Central memory CD8-positive, alpha-beta T cell (primary cell): ENCODE measurements at regions not wholly inside any gene's neighbourhood (a gene's known extent, or its start where the extent isn't known, plus 50 kb on each side); places are given as distances from the start of the nearest gene placed in this dataset.

ENCODE experiments used
- ATAC-seq: fragments of 150-1000 bp; cut with Tn5 transposase; replicated peaks from 2 replicates; pipeline ENCODE4 v1.10.0; 2022; ENCODE audit warnings: mild to moderate bottlenecking, moderate FRiP score, moderate number of reproducible peaks; ENCODE audit not compliant: poor library complexity, severe bottlenecking; ENCODE audit errors: extremely low read depth
- DNase-seq, 2 donors: peaks; one replicate each; pipeline ENCODE4 v3.0.0; 2021; ENCODE audit warnings: low spot score in 2 of 2
- H3K27ac Mint-ChIP-seq: one replicate; pipeline ENCODE4 v1.8.0; 2022; ENCODE audit warnings: low read depth, mild to moderate bottlenecking, moderate library complexity, mixed read lengths
- H3K27me3 Mint-ChIP-seq: one replicate; pipeline ENCODE4 v1.8.0; 2022; ENCODE audit warnings: mixed read lengths
- H3K36me3 Mint-ChIP-seq: one replicate; pipeline ENCODE4 v1.8.0; 2022; ENCODE audit warnings: mild to moderate bottlenecking, moderate library complexity, mixed read lengths; ENCODE audit not compliant: insufficient read depth
- H3K4me1 Mint-ChIP-seq: one replicate; pipeline ENCODE4 v1.8.0; 2022; ENCODE audit warnings: mixed read lengths
- H3K4me3 Mint-ChIP-seq: one replicate; pipeline ENCODE4 v1.8.0; 2022; ENCODE audit warnings: mild to moderate bottlenecking, moderate library complexity, mixed read lengths
- H3K9me3 Mint-ChIP-seq: one replicate; pipeline ENCODE4 v1.8.0; 2022; ENCODE audit warnings: mixed read lengths

DNA sequence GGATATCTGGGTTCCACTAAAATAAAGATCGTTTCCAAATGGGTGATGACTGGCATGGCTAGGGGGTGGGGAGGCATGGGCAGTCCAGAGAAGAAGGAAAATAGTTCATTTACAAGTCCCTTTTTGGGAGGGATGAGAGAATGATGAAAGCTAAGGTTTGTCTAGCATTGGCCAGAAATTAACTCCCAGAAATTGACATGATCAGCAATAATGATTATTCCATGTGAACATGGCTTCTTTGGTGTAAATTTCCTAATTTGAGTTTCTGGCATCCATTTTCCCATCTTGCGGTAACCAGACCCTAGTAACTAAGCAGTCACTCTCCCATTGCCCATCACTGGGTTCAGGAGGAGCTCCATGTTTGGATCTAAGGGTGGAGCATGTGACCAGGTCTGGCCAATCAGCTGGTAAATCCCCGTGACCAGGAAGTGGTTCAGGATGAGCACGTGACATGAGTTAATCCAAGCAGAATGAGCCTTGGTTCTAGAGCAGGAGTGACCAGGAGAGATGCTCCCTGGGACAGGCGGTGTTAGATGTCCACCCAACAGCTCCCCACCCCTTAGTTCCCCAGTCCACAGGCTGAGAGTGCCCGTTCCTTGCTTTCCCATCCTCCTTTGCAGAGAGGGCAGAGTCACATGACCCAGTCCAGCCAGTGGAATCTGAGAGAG is 512.7 kb downstream of the PREX1 start:
- H3K36me3 Mint-ChIP-seq, result no peaks in the 10 kb centered on the region
- ATAC-seq (no peak), DNase-seq (no peak)
- H3K4me3 Mint-ChIP-seq, result no peak overlapping the region
- H3K27me3 Mint-ChIP-seq, result peaks cover 69% of the 10 kb centered on the region
- no peaks in the 10 kb centered on the region for H3K4me1 Mint-ChIP-seq
- H3K9me3 Mint-ChIP-seq, result peaks cover 8% of the 10 kb centered on the region
- H3K27ac Mint-ChIP-seq, result no peak overlapping the region

DNA sequence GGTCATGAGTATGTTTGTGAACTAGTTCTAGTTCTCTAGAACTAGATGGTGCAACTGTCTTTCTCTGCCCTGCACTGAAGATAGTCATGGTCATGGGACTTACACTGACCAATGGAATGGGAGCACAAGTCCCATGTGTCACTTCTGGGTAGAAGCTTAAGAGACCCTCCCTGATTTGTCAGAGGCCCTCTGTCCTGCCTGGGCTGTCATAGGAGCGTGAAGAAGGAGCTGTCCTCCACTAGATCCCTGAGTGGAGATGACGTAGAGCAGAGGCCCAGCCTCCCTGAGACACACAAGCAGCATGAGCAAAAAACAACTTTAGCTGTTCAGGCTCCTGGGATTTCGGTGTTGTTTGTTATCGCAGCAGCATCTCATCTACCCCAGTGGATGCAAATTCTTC is 514.5 kb downstream of the PREX1 start:
- no peak for DNase-seq

DNA sequence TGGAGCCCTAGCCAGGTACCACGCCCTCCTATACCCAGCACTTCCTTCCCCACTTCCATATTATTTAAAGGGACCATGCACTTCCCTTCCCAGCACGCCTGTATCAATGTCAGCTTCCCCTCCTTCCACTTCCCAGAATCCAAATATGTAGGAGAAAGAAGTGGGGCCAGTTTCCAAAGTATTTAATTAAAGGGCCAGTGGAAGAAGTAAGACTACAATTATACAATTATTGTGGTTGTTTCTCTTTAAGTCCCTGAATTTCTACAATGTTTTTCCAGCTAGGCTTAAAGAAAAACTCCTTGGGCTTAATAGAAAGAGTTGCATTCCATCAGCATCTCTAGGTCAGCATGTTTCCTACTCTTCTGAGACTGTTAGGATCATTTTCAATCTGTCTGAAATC is 515.8 kb downstream of the PREX1 start:
- Mint-ChIP-seq H3K4me3 (no peak overlapping the region), H3K9me3 (peaks cover 8% of the 10 kb centered on the region)

More for the DNA sequence above, 514.5 kb downstream of the PREX1 start:
- no peak overlapping the region for H3K27ac Mint-ChIP-seq
- H3K9me3 Mint-ChIP-seq, result peaks cover 8% of the 10 kb centered on the region
- no peak for ATAC-seq
- no peaks in the 10 kb centered on the region for H3K36me3 Mint-ChIP-seq
- H3K27me3 Mint-ChIP-seq, result peaks cover 78% of the 10 kb centered on the region
- no peaks in the 10 kb centered on the region for H3K4me1 Mint-ChIP-seq
- H3K4me3 Mint-ChIP-seq, result no peak overlapping the region

DNA sequence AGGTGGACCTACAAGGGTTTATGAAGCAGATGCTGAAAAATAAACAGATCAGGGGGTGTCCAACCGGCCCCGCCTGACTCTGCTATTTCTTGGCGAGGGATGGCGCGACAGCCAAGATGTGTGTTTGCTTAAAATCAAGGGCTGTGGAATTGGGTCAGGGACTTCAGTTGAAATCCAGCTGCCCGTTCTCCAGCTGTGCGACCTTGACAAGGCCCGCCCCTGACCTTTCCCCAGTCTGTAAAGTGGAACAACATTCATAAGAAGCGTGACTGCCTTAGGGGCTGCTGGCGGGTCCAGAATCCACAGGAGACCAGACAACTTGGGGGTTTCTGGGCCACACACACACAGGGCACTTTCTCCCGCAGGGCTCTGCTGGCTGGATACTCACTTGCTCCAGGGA is 517.5 kb downstream of the PREX1 start:
- ATAC-seq, result no peak
- Mint-ChIP-seq H3K4me1 (no peaks in the 10 kb centered on the region), H3K36me3 (no peaks in the 10 kb centered on the region), H3K9me3 (peaks cover 8% of the 10 kb centered on the region), H3K27ac (no peak overlapping the region), H3K27me3 (peaks cover 56% of the 10 kb centered on the region), H3K4me3 (no peak overlapping the region)
- DNase-seq, result no peak

More for the DNA sequence above, 515.8 kb downstream of the PREX1 start:
- H3K36me3 Mint-ChIP-seq, result no peaks in the 10 kb centered on the region
- H3K27ac Mint-ChIP-seq, result no peak overlapping the region
- H3K4me1 Mint-ChIP-seq, result no peaks in the 10 kb centered on the region
- ATAC-seq (no peak), DNase-seq (no peak)
- H3K27me3 Mint-ChIP-seq, result peaks cover 64% of the 10 kb centered on the region

DNA sequence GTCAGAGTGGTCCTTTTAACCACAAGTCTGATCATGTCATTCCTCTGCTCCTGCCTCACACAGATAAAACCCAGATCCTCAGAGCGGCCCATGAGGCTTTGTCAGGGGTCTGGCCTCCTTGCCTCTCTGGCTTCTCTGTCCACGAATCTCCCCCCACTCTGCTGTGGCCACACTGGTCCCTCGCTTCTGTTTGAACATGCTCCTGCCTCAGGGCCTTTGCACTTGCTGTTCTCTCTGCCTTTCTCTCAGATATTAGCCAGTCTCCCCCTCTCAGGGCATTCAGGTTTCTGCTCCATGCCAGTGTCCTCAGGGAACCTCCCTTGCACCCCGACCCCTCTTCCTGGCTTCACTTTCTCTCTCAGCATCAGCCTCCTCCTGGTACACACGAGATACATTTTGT is 518.5 kb downstream of the PREX1 start:
- Mint-ChIP-seq H3K27ac (no peak overlapping the region), H3K36me3 (no peaks in the 10 kb centered on the region), H3K27me3 (peaks cover 47% of the 10 kb centered on the region), H3K4me3 (no peak overlapping the region), H3K4me1 (no peaks in the 10 kb centered on the region), H3K9me3 (no peaks in the 10 kb centered on the region)
- ATAC-seq, result no peak
- DNase-seq, result no peak

DNA sequence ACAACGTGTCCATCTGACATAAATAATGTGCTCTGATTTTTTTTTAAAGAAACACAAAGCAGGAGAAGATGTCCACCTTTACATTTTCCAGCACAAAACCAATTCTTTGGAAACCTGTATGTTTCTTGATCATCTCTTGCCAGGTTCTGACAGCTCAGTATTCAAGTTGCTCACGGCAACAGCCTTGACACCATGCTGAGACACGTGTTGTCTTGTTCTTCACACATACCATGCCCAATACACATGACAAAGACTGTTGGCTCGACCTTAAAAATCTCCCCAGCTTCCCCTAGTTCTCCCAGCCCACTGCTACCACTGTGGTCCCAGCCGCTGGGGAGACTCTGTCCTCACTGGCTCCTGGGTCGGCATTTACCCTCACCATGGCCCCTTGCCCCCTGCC is 518.9 kb downstream of the PREX1 start:
- H3K27me3 Mint-ChIP-seq, result peaks cover 43% of the 10 kb centered on the region
- H3K36me3 Mint-ChIP-seq, result no peaks in the 10 kb centered on the region
- no peaks in the 10 kb centered on the region for H3K4me1 Mint-ChIP-seq
- H3K4me3 Mint-ChIP-seq, result no peak overlapping the region
- no peak overlapping the region for H3K27ac Mint-ChIP-seq
- H3K9me3 Mint-ChIP-seq, result no peaks in the 10 kb centered on the region
- ATAC-seq (no peak), DNase-seq (no peak)

DNA sequence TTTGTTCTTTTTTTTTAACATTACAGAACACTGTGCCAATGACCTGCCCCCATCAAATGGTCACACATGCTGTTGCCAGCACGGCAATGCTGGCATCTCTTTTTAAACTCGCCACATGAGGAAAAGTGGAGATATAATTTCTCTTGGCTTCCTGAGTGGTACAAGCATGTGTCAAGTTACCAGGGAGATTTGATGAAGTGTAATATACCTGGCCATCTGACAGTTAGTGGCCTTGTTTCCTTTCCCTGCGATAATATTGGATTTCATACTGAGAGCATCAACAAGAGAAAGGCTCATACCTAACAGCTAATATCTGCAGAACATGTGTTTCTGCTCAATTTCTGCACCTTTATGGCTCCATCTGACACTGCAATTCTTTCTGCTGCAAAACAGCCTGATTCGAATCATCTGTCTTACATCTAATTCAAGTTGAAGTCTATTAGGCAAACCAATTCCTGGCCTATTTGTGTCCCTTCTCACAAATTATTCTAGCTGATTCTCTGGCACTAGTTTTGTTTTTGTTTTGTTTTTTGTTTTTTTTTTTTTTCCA is 519.5 kb downstream of the PREX1 start:
- no peak for ATAC-seq
- H3K27me3 Mint-ChIP-seq, result peaks cover 38% of the 10 kb centered on the region
- no peak overlapping the region for H3K27ac Mint-ChIP-seq
- DNase-seq, result no peak
- no peak overlapping the region for H3K4me3 Mint-ChIP-seq
- H3K4me1 Mint-ChIP-seq, result no peaks in the 10 kb centered on the region
- H3K36me3 Mint-ChIP-seq, result no peaks in the 10 kb centered on the region
- no peaks in the 10 kb centered on the region for H3K9me3 Mint-ChIP-seq

DNA sequence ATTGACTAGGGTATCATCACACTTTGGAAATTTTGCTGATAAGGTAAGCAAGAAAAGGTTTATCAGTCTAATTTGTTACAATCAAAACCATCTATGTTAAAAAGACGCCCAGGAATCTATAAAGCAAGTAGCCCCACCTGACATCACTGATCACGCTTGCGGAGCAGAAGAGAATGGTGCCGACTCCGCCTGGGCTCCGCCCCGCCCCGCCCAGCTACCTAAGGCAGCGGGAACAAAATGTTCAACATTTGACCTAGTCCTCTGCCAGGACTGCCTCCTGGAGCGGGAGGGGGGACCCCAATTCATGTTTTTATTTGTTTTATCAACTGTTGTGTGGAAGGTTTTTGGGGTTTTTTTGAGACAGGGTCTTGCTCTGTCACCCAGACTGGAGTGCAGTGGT is 520.5 kb downstream of the PREX1 start:
- Mint-ChIP-seq H3K9me3 (no peaks in the 10 kb centered on the region), H3K4me1 (no peaks in the 10 kb centered on the region), H3K36me3 (no peaks in the 10 kb centered on the region), H3K4me3 (no peak overlapping the region), H3K27ac (no peak overlapping the region), H3K27me3 (peaks cover 30% of the 10 kb centered on the region)
- DNase-seq (no peak), ATAC-seq (no peak)

DNA sequence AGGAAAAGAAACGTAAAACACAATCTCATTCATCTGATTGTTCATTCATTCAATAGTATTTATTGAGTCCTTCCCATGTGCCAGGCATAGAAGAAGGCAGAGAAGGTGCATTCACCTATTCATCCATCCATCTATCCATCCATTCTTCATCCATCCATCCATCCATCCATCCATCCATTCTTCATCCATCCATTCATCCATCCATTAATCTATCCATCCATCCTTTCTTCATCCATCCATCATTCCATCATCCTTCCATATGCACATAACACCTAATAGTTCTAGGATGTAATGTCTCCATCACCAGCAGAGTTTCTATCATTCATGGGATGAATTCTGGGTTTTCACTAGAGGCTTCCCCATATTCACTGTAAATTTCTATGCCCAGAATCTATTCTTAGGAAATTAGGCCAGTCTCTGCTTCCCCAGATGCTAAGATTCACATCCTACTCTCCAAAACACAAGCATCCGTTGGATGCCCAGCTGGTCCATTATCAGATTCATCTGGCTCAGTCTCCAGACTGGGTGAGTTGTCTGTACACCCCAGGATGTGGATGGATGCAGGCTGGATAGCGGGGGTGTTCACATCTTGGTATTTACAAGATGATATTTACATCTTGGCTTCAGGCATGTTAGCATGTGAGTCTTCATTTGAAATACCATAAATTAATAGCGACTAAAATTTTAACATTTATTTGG is 517.7 kb upstream of the SULF2 start:
- Mint-ChIP-seq H3K27ac (no peak overlapping the region), H3K4me3 (no peak overlapping the region), H3K4me1 (no peaks in the 10 kb centered on the region)

DNA sequence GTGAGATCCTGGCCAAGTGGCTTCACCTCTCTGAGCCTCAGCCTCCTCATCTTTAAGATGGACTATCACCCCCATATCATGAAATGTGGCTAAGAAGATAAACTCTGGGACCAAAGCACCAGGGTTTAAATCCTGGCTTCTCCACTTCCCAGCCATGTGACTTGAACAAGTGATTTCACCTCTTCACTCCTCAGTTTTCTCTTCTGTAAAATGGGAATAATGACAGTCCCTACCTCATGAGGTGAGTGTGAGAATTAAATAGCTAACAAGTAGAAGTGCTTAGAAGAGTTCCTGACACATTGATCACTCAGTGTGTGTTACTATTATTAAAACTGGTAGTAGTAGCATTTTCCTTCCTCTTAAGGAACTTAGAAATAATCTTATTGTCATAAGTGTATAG is 516.9 kb upstream of the SULF2 start:
- Mint-ChIP-seq H3K4me1 (no peaks in the 10 kb centered on the region), H3K27me3 (peaks cover 25% of the 10 kb centered on the region), H3K27ac (no peak overlapping the region), H3K36me3 (no peaks in the 10 kb centered on the region), H3K9me3 (no peaks in the 10 kb centered on the region), H3K4me3 (no peak overlapping the region)
- ATAC-seq (no peak), DNase-seq (no peak)

More for the DNA sequence above, 517.7 kb upstream of the SULF2 start:
- H3K36me3 Mint-ChIP-seq, result no peaks in the 10 kb centered on the region
- H3K9me3 Mint-ChIP-seq, result no peaks in the 10 kb centered on the region
- DNase-seq (no peak), ATAC-seq (no peak)
- peaks cover 25% of the 10 kb centered on the region for H3K27me3 Mint-ChIP-seq

DNA sequence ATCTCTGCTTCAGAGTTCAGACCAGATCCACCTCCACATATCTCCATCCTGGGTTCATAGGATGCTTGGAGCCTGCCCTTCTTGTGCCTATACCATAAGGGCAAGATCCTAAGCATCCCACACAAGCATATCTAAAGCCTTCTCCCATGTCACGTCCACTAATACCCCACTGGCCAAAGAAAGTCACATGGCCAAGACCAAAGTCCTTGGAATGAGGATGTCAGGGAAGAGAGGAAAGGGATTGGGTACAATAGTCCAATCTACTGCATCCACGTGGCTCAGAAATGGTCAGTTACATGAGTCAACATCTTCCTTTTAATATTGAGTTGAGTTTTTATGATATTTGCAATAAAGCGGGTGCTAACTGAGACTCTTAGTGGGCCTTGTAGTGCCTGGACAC is 515.9 kb upstream of the SULF2 start:
- no peaks in the 10 kb centered on the region for H3K4me1 Mint-ChIP-seq
- H3K27me3 Mint-ChIP-seq, result peaks cover 27% of the 10 kb centered on the region
- no peak overlapping the region for H3K27ac Mint-ChIP-seq
- H3K9me3 Mint-ChIP-seq, result no peaks in the 10 kb centered on the region
- no peak overlapping the region for H3K4me3 Mint-ChIP-seq
- ATAC-seq (no peak), DNase-seq (no peak)
- no peaks in the 10 kb centered on the region for H3K36me3 Mint-ChIP-seq

DNA sequence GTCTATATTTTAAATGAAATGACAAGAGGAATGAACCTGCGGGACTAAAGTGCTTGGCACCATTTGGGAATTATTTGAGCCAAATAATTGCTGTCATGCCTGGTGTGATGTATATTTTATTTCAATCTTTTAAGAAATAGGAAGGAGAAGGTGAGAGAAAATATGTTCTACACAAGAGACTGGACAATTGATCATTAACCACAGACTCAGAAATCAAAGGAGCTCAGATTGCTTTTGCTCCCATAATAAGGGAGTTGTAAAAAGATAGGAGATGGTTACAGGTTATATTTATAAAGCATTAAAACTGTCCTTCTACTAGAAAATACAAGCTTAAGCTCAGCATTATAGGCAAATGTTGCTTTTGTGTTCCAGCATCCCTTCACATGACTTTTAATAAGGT is 515.2 kb upstream of the SULF2 start:
- no peak for DNase-seq
- H3K4me1 Mint-ChIP-seq, result no peaks in the 10 kb centered on the region
- ATAC-seq, result no peak
- no peaks in the 10 kb centered on the region for H3K36me3 Mint-ChIP-seq
- H3K27me3 Mint-ChIP-seq, result peaks cover 33% of the 10 kb centered on the region
- H3K27ac Mint-ChIP-seq, result no peak overlapping the region
- no peaks in the 10 kb centered on the region for H3K9me3 Mint-ChIP-seq
- H3K4me3 Mint-ChIP-seq, result no peak overlapping the region

DNA sequence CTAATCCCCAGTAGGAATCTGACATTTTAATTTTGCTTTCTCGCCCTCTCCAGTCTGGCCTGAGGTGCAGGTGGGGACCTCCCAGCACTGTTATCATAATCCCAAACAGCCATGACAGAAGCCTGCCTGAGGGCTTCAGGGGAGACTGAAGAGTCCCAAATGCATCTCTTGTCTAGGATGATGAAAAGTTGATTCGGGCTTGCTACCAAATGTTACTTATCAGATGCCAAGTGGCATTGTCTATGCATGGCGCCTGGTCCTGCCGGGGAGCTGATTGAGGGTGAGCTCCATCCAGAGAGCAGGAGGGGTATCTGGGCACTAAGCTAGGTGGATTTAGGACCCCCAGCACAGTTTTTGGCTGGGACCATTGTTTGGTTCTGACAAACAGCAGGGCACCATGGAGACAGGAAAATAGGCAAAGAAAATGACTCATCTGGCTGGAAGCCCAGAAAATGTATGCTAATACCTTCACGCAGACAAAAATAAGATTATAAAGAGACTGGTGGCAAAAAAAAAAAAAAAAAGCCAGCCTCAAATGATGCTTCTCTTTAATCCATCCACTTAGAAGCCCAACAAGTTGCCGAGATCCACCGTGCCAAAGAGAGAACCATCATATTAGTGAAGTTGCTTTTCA is 513.7 kb upstream of the SULF2 start:
- H3K27me3 Mint-ChIP-seq, result peaks cover 41% of the 10 kb centered on the region
- ATAC-seq, result no peak
- DNase-seq, result no peak
- H3K9me3 Mint-ChIP-seq, result no peaks in the 10 kb centered on the region
- no peak overlapping the region for H3K4me3 Mint-ChIP-seq
- no peaks in the 10 kb centered on the region for H3K4me1 Mint-ChIP-seq
- H3K36me3 Mint-ChIP-seq, result no peaks in the 10 kb centered on the region
- no peak overlapping the region for H3K27ac Mint-ChIP-seq
